ENCODE measurements at regions not wholly inside any gene's neighbourhood (a gene's known extent, or its start where the extent isn't known, plus 50 kb on each side); places are given as distances from the start of the nearest gene placed in this dataset.

GRCh38 chr6:164929408-164929977, 379.9 kb downstream of the C6orf118 start:
- TF ChIP-seq CTCF (IDR thresholded peaks at IDR 0.05) (no peak), POLR2A (IDR thresholded peaks at IDR 0.05) (no peak)
